ENCODE measurements at regions not wholly inside any gene's neighbourhood (a gene's known extent, or its start where the extent isn't known, plus 50 kb on each side); places are given as distances from the start of the nearest gene placed in this dataset.
"Not testable (repeated sequence)": the region's sequence is repeated elsewhere in the genome, so short reads cannot be mapped to it uniquely, and the experiment has no call there.

DNA sequence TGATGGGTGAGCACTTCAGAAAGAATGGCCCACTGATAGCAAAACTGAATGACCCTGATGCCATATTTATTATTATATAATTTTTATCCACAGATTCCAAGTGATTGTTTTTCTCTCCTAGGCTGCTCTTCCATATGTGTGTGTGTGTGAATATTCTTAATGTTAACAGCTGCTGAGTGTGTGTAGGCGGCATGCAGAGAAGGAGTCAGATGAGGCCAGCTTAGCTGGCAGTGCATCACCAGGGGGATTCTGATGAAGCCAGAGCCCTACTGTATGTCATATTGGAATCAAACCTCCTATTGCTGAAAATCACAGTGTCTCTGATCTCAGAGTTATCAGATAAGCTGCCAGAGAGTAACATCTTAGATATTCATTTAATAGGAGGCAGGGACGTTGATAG is 177.1 kb downstream of the DMAC1 start:
- DNase-seq (ENCODE audit: low spot score) = no peak

DNA sequence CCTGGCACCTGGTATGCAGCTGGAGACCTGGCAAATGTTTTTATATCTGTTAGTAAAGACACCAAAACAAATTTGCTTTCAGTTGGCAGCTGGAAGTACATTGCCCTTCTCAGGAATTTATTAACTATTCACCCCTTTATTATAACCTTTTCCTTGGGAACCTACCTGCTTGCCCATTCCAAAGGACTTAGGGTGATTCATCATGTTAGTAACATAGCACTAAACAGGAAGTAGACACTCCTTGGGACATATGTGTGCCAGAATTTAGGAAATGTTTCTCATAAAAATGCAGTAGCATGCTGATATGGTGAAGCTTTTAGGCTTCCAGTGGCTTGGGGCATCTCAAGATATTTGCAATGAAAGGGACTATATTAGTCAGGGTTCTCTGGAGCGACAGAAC is 184.2 kb downstream of the DMAC1 start:
- DNase-seq (ENCODE audit: low spot score) = no peak

DNA sequence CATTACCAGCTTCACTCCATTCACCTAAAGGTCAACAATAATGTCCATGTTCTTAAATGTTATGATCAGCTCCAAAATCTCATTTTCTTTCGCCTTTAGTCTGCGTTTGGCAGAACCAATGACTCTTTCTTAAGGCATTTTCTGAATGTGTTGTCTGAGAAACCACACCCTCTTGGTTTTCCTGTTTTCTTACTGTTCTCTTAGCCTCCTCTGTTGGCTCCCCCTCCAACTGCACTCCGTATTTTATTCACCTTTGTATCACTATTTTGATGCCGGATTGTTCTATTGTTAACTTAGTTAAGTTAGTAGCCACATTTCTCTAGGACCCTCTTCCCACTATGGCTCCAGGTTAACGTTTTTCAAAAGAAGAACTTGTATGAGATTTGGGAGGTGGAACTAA is 185.6 kb downstream of the DMAC1 start:
- no peak for DNase-seq (ENCODE audit: low spot score)

GRCh38 chr9:7608261-7608660 is 191.3 kb downstream of the DMAC1 start:
- DNase-seq (ENCODE audit: low spot score) = no peak

DNA sequence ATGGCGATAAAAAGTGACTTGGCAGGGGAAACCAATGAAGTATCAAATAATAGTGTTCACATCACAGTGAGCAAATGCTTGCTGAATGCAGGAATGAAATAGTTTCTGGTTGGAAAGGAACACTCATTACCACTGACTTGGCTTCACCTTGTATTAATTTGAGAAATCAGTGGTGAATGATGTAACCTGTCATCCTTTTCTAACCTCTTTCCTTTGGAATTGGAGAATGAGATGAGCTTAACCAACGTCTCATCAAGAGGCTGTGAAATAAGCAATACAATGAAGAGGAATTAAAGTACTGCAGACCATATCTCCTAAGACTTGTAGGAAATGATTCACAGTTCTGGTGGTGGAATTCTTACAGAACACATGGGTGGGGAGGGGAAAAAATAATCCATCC is 192.2 kb downstream of the DMAC1 start:
- DNase-seq (ENCODE audit: low spot score) = no peak

DNA sequence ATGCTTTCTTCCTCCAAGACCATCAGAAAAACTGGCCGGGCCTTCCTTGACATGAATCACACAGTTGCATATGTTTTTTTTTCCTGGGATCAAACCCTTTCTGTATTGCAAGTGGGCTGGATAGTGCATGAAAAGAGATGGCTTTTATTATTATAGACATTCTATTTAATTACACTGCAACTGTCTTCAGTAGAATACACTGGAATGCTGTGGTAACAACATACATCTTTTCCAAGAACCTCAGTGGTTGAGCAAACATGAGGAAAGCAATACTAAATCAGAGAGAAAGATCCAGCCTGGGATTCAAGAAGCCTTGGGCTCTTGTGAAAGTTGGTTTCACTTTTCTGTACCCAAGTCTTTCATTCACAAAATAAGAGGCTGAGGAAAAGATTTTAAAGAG is 193.0 kb downstream of the DMAC1 start:
- no peak for DNase-seq (ENCODE audit: low spot score)

DNA sequence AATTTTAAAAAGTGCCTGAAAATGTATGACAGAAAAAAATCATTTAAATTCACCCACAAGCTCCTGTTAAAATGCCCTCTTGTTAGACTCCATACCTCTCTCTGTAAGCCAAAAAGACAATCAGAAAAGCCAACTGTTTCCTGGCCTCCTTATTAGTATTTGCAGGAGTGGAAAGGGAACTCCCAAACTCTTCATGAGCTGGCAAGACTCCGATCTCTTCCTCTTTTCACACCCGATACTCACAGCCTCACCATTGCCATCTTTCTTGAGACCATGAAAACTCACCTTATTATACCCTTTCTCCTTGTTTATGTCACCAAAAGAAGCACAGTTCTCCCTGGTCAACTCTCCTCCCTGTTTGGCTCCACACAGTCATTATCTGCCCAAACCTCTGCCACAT is 197.8 kb downstream of the DMAC1 start:
- no peak for DNase-seq (ENCODE audit: low spot score)

GRCh38 chr9:7597716-7598115 is 201.9 kb downstream of the DMAC1 start:
- no peak for DNase-seq (ENCODE audit: low spot score)

- no peak for DNase-seq (ENCODE audit: low spot score)
These were observed 207.0 kb downstream of the DMAC1 start for GRCh38 chr9:7592321-7593316.

- no peak for DNase-seq (ENCODE audit: low spot score)
These were observed 208.1 kb downstream of the DMAC1 start for GRCh38 chr9:7591501-7591900.

GRCh38 chr9:7580568-7580967 is 219.0 kb downstream of the DMAC1 start:
- DNase-seq (ENCODE audit: low spot score) = no peak

- no peak for DNase-seq (ENCODE audit: low spot score)
These were observed 220.2 kb downstream of the DMAC1 start for GRCh38 chr9:7579351-7579750.

DNA sequence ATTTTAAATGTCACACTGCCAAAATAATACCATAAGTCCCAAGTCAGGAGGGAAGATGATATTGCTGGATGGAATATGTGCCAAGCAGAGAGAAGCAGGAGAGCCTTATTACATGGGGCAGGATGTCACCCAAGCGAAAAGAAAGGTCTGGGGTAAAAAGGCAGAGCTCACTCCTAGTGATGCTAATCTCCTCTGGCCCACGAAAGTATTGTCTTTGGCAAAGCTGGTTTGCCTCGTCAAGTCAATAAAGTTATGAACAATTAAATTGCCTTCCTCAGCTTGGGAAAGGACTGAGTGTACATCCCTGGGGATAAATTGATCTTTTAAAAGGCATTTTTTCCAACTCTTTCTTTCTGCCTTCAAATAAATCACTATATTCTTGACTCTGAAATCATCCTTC is 220.6 kb downstream of the DMAC1 start:
- no peak for DNase-seq (ENCODE audit: low spot score)

GRCh38 chr9:7570107-7570720 is 229.4 kb downstream of the DMAC1 start:
- DNase-seq (ENCODE audit: low spot score) = peak; percentile 37

GRCh38 chr9:7567687-7568086 is 231.9 kb downstream of the DMAC1 start:
- DNase-seq (ENCODE audit: low spot score) = no peak

GRCh38 chr9:7561527-7562080 is 238.0 kb downstream of the DMAC1 start:
- no peak for DNase-seq (ENCODE audit: low spot score)

- DNase-seq (ENCODE audit: low spot score) = no peak
These were observed 238.8 kb downstream of the DMAC1 start for GRCh38 chr9:7560669-7561305.

GRCh38 chr9:7554699-7555098 is 244.9 kb downstream of the DMAC1 start:
- no peak for DNase-seq (ENCODE audit: low spot score)

GRCh38 chr9:7552706-7553105 is 246.9 kb downstream of the DMAC1 start:
- not testable (repeated sequence) for DNase-seq (ENCODE audit: low spot score)

DNA sequence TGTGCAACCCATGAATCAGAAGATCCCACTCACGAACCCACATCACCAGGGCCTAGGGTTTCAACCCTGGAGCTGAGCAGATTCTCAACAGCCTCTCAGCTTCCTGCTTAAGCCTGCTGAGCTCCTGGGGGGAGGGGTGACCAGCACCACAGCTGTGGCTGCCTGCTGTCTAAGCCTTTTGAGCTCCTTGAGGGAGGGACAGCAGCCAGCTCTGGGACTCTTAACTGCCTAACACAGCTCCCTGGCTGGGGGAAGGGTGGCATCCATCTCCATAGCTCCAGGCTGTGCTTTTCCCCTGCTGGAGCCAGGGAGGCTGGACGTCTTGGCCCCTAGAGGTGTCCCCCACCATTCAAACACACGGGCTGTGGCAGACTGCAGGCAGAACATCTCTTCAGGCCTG is 250.3 kb downstream of the DMAC1 start:
- no peak for DNase-seq (ENCODE audit: low spot score)

GRCh38 chr9:7546261-7546660 is 253.3 kb downstream of the DMAC1 start:
- no peak for DNase-seq (ENCODE audit: low spot score)

DNA sequence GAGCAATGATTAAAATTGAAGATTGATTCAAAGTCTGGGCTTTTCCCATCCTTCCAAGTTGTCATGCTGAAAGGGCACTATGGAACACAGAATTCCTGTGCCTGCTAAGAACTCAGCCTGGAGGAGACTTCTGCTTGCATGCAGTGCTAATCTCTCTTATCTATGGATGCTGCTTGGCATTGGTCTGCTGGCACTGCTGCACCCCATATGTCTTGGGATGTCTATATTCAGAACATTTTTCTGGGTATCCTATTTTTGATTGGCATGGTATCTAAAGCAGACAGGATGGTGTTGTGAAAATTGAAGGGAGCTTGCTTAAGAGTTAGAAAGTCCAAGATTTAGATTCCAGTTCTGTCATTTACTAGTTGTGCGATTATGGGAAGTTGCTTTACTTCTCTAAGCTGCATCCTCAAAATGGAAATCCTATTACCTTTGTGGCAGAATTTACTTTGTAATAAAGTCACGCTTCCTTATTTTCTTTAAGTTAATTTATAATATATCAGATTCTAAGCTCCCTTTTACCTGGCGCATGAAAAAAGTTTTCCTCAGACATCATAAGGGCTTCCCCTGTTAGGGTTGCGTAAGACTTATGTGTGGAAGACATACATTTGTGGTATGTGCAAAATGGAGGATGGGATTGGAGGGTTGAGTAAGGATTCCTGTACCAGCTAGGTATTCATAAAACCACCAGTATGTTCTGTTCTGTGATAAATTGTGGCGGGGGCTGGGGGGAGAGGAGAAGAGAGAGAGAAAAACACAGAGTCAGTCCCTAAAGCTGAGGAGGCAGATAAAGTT is 254.0 kb downstream of the DMAC1 start:
- DNase-seq (ENCODE audit: low spot score) = no peak

All from LoVo (cell line).